ENCODE measurements at regions not wholly inside any gene's neighbourhood (a gene's known extent, or its start where the extent isn't known, plus 50 kb on each side); places are given as distances from the start of the nearest gene placed in this dataset.

GRCh38 chr15:93190238-93190637 is 101.2 kb upstream of the RGMA start:
- FAIRE-seq (no peak), DNase-seq (no peak)
- Histone ChIP-seq H3K36me3 (ENCODE audit: control insufficient read depth in 2 of 3, insufficient read depth in 3 of 3, low read length in 3 of 3) (no peaks in the 10 kb centered on the region), H3K4me3 (ENCODE audit: low read length in 3 of 3) (no peak overlapping the region), H3K27me3 (ENCODE audit: control insufficient read depth, insufficient read depth, low read length) (no peaks in the 10 kb centered on the region), H3K4me1 (ENCODE audit: control insufficient read depth in 2 of 3, insufficient read depth in 2 of 3, low read depth in 1 of 3, low read length in 3 of 3) (no peaks in the 10 kb centered on the region), H3K9me3 (ENCODE audit: control insufficient read depth in 2 of 3, insufficient read depth in 1 of 3, low read length in 3 of 3) (no peaks in the 10 kb centered on the region), H3K27ac (ENCODE audit: low read depth in 2 of 2, low read length in 2 of 2) (no peak overlapping the region), H3K9ac (ENCODE audit: low read length in 3 of 3) (no peak overlapping the region)
- intact Hi-C loops (cut with DNase I) = no loop called here
- TF ChIP-seq CTCF (IDR thresholded peaks at IDR 0.05; ENCODE audit: borderline replicate concordance, extremely low read depth, insufficient read depth) = no peak

GRCh38 chr15:93189561-93189960 is 100.5 kb upstream of the RGMA start:
- Histone ChIP-seq H3K27me3 (ENCODE audit: control insufficient read depth, insufficient read depth, low read length) (no peaks in the 10 kb centered on the region), H3K9me3 (ENCODE audit: control insufficient read depth in 2 of 3, insufficient read depth in 1 of 3, low read length in 3 of 3) (no peaks in the 10 kb centered on the region), H3K4me1 (ENCODE audit: control insufficient read depth in 2 of 3, insufficient read depth in 2 of 3, low read depth in 1 of 3, low read length in 3 of 3) (no peaks in the 10 kb centered on the region), H3K36me3 (ENCODE audit: control insufficient read depth in 2 of 3, insufficient read depth in 3 of 3, low read length in 3 of 3) (no peaks in the 10 kb centered on the region), H3K9ac (ENCODE audit: low read length in 3 of 3) (no peak overlapping the region), H3K4me3 (ENCODE audit: low read length in 3 of 3) (no peak overlapping the region), H3K27ac (ENCODE audit: low read depth in 2 of 2, low read length in 2 of 2) (no peak overlapping the region)
- FAIRE-seq (no peak), DNase-seq (no peak)
- no peak for TF ChIP-seq CTCF (IDR thresholded peaks at IDR 0.05; ENCODE audit: borderline replicate concordance, extremely low read depth, insufficient read depth)
- intact Hi-C loops (cut with DNase I) = no loop called here

- no peaks in the 10 kb centered on the region for H3K27me3 ChIP-seq (ENCODE audit: control insufficient read depth, insufficient read depth, low read length)
- no peaks in the 10 kb centered on the region for H3K9me3 ChIP-seq (ENCODE audit: control insufficient read depth in 2 of 3, insufficient read depth in 1 of 3, low read length in 3 of 3)
- no peak overlapping the region for H3K4me3 ChIP-seq (ENCODE audit: low read length in 3 of 3)
- no peak overlapping the region for H3K27ac ChIP-seq (ENCODE audit: low read depth in 2 of 2, low read length in 2 of 2)
- FAIRE-seq (no peak), DNase-seq (no peak)
- no peaks in the 10 kb centered on the region for H3K4me1 ChIP-seq (ENCODE audit: control insufficient read depth in 2 of 3, insufficient read depth in 2 of 3, low read depth in 1 of 3, low read length in 3 of 3)
- no peak overlapping the region for H3K9ac ChIP-seq (ENCODE audit: low read length in 3 of 3)
- TF ChIP-seq CTCF (IDR thresholded peaks at IDR 0.05; ENCODE audit: borderline replicate concordance, extremely low read depth, insufficient read depth) = no peak
- intact Hi-C loops (cut with DNase I) = no loop called here
- H3K36me3 ChIP-seq (ENCODE audit: control insufficient read depth in 2 of 3, insufficient read depth in 3 of 3, low read length in 3 of 3) = no peaks in the 10 kb centered on the region
These were observed 99.2 kb upstream of the RGMA start for GRCh38 chr15:93188236-93188635.

- Histone ChIP-seq H3K9ac (ENCODE audit: low read length in 3 of 3) (no peak overlapping the region), H3K27me3 (ENCODE audit: control insufficient read depth, insufficient read depth, low read length) (no peaks in the 10 kb centered on the region), H3K4me3 (ENCODE audit: low read length in 3 of 3) (no peak overlapping the region), H3K27ac (ENCODE audit: low read depth in 2 of 2, low read length in 2 of 2) (no peak overlapping the region), H3K9me3 (ENCODE audit: control insufficient read depth in 2 of 3, insufficient read depth in 1 of 3, low read length in 3 of 3) (no peaks in the 10 kb centered on the region), H3K4me1 (ENCODE audit: control insufficient read depth in 2 of 3, insufficient read depth in 2 of 3, low read depth in 1 of 3, low read length in 3 of 3) (no peaks in the 10 kb centered on the region), H3K36me3 (ENCODE audit: control insufficient read depth in 2 of 3, insufficient read depth in 3 of 3, low read length in 3 of 3) (no peaks in the 10 kb centered on the region)
- intact Hi-C loops (cut with DNase I) = no loop called here
- no peak for TF ChIP-seq CTCF (IDR thresholded peaks at IDR 0.05; ENCODE audit: borderline replicate concordance, extremely low read depth, insufficient read depth)
- DNase-seq (no peak), FAIRE-seq (no peak)
These were observed 96.8 kb upstream of the RGMA start for GRCh38 chr15:93185796-93186195.

All from kidney (tissue), 13 donors.